ENCODE measurements at regions not wholly inside any gene's neighbourhood (a gene's known extent, or its start where the extent isn't known, plus 50 kb on each side); places are given as distances from the start of the nearest gene placed in this dataset.

DNA sequence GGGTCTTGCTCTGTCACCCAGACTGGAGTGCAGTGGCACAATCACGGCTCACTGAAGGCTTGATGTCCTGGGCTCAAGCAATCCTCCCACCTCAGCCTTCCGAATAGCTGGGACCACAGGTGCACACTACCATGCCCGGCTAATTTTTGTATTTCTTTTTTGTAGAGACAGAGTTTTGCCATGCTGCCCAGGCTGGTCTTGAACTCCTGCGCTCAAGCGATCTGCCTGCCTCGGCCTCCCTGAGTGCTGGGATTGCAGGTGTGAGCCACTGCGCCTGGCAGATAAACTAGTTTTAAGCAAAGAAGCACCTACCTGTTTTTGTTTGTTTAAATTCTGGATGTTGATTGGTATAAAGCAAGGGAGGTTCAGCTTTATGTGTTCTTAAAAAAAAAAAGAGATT is 170.6 kb upstream of the GOLIM4 start:
- WGBS, 2 donors = 92 to 95% methylated on average over 7 of the region's 7 CpGs
- intact Hi-C loops (cut with DNase I; ENCODE audit: low total_unique reads) = no loop called here
- H3K4me3 ChIP-seq (ENCODE audit: low read depth, poor library complexity, severe bottlenecking) = no peak overlapping the region
- DNase-seq (ENCODE audit: low spot score in 2 of 2) = no peak
- TF ChIP-seq POLR2A (IDR thresholded peaks at IDR 0.05) = no peak
- TF ChIP-seq, protein P1, sequence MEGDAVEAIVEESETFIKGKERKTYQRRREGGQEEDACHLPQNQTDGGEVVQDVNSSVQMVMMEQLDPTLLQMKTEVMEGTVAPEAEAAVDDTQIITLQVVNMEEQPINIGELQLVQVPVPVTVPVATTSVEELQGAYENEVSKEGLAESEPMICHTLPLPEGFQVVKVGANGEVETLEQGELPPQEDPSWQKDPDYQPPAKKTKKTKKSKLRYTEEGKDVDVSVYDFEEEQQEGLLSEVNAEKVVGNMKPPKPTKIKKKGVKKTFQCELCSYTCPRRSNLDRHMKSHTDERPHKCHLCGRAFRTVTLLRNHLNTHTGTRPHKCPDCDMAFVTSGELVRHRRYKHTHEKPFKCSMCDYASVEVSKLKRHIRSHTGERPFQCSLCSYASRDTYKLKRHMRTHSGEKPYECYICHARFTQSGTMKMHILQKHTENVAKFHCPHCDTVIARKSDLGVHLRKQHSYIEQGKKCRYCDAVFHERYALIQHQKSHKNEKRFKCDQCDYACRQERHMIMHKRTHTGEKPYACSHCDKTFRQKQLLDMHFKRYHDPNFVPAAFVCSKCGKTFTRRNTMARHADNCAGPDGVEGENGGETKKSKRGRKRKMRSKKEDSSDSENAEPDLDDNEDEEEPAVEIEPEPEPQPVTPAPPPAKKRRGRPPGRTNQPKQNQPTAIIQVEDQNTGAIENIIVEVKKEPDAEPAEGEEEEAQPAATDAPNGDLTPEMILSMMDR (IDR thresholded peaks at IDR 0.05) = no peak

DNA sequence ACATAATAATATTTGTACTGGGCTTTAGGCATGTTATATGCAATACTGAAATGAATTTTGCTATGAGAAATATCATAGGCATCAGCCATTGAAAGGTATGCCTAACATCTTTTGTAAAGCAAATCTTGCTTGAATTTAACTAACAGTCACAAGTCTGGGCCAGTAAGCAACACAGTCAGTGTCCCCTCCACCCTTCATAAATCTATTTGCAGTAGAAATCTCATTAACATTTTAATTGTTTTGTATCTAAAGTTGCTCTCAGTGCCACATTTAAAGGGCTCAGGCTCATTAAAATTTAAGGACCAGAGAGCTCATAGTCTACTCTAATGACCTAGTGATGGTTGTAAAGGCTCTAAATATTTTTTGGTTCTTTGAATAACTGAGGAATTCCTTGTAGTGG is 167.2 kb upstream of the GOLIM4 start:
- intact Hi-C loops (cut with DNase I; ENCODE audit: low total_unique reads) = no loop called here
- DNase-seq (ENCODE audit: low spot score in 2 of 2) = no peak
- H3K4me3 ChIP-seq (ENCODE audit: low read depth, poor library complexity, severe bottlenecking) = no peak overlapping the region
- TF ChIP-seq POLR2A (IDR thresholded peaks at IDR 0.05) = no peak
- TF ChIP-seq, protein P1 (IDR thresholded peaks at IDR 0.05) = no peak

DNA sequence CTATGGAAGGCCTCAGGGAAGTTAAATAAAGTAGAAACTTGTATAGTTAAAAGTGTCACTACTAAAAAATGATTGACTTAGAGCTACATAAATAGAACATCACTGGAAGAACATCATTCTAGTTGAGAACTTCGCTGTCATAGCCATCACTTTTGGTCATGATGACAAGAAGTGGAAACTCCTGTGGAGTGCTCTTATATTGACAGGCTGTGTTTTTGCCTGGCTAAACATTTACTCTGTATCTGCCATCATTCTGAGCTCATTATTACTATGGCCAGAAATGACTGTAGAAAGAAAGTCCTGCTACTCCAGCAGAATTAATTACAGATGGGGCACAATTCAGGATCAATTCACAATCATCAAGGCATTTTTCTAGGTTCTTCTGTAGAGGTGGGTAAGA is 165.1 kb upstream of the GOLIM4 start:
- H3K4me3 ChIP-seq (ENCODE audit: low read depth, poor library complexity, severe bottlenecking) = no peak overlapping the region
- no peak for DNase-seq (ENCODE audit: low spot score in 2 of 2)
- TF ChIP-seq, protein P1 (IDR thresholded peaks at IDR 0.05) = no peak
- TF ChIP-seq POLR2A (IDR thresholded peaks at IDR 0.05) = no peak
- intact Hi-C loops (cut with DNase I; ENCODE audit: low total_unique reads) = no loop called here
- 93 to 98% methylated on average over 1 of the region's 1 CpG for WGBS, 2 donors

DNA sequence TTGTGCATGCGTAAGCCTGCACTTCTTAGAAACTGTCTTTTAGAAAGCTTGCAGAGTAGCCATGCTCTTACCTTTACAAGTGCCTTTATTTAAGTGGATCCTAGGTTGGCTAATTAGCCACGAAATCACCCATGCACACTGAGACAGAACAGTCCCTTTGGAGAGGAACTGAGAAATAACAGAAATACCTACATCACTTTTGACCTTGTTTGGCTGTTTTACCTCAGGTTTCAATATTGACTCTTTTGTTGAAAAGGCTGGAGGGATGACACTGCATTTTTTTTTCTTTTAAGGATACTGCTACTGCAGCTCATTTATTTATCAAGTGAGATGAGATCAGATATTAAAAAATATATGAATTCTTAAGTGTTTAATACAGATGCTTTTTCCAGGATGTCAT is 155.6 kb upstream of the GOLIM4 start:
- intact Hi-C loops (cut with DNase I; ENCODE audit: low total_unique reads) = no loop called here
- DNase-seq (ENCODE audit: low spot score in 2 of 2) = no peak
- no peak for TF ChIP-seq POLR2A (IDR thresholded peaks at IDR 0.05)
- TF ChIP-seq, protein P1 (IDR thresholded peaks at IDR 0.05) = no peak
- H3K4me3 ChIP-seq (ENCODE audit: low read depth, poor library complexity, severe bottlenecking) = no peak overlapping the region
- 91 to 92% methylated on average over 2 of the region's 2 CpGs for WGBS, 2 donors

DNA sequence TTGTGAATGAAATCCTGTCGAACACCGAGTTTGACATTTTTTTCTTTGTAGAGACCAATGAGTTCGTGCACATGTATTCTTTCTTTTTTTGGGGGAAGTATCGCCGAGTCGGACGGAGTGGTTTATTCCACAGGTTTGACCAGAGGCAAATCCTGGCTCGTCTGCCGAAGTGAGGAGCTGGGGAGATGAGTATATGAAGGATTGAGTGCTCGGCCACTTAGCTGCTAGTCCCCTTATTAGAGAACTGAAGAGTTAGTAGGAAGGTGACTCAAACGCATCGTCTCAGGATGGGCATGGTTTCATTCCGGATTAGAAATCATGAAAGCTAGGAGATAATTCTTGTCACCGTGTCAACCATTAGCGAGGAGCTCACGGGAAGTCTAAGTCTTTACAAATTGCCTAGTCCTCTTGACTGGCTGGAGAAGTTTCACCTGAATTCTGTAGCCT is 154.7 kb upstream of the GOLIM4 start:
- WGBS, 2 donors = 2 to 6% methylated on average over 16 of the region's 16 CpGs
- intact Hi-C loops (cut with DNase I; ENCODE audit: low total_unique reads) = no loop called here
- TF ChIP-seq, protein P1 (IDR thresholded peaks at IDR 0.05) = no peak
- no peak for TF ChIP-seq POLR2A (IDR thresholded peaks at IDR 0.05)

More for the DNA sequence above, 154.7 kb upstream of the GOLIM4 start:
- peak overlapping the region; percentile 39 for H3K4me3 ChIP-seq (ENCODE audit: low read depth, poor library complexity, severe bottlenecking)
- no peak for DNase-seq (ENCODE audit: low spot score in 2 of 2)
